ENCODE measurements at regions not wholly inside any gene's neighbourhood (a gene's known extent, or its start where the extent isn't known, plus 50 kb on each side); places are given as distances from the start of the nearest gene placed in this dataset.

DNA sequence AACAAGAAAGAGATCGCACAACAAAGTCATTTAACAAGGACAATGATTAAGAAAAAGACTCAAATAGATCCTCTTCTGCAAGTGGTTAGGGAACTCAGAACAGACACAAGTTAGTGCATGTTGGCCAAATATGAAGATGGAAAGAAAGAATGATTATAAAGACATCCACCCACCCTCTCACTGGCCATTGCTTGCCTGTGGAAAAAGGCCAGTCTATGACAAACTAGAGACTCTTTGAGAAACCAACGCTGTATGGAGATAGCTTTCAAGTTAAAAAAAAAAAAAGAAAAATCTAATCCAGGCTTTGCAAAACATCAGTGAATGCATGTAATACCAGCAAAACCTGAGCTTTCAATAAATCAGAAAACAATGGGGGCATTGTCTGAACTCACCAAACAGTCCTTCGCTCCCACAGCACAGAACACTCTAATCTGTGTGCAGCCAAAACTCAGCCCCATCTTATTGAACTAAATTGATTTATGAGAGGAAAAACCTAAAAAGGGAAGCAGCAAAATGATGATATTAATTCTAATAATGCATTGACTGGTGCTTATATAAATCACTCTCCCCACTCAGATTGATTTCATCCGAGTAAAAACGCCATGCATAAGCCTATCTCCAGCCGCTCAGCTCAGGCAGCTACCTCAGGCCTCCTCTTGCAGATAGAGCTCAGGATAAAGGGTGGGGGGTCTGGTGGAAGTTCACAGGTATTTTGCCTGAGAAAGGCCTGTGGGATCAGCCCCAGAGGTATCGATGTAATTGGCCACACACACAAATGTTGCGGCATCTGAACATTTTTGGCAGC lies 547.1 kb downstream of the CCDC171 start:
- no peak for DNase-seq

DNA sequence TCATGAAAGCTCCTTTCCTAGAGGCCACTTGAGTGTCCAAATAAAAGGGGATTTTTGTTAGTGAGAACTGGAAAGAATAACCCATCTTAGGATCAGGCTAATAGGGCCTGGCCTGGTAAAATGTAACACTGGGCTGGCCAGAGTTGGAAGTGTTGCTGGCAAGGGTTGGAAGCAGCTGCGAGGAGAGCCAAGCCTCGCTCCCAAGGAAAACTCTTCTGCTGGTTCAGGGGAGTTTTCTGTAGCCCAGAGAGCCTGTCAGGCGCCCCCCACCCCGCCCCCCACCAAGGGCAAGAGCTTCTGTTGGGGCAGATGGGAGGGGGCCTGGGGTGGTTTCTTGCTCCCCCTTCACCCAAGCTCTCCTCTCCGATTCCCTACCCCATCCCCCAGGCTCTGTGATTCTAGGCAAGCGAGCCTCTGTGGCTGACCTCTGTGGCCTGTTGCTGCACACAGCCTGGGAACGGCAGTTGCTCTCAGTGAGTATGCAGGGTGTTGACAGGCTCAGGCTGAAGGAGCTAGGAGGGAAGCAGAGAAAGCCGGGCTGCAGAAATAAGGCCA lies 547.8 kb downstream of the CCDC171 start:
- DNase-seq = no peak

DNA sequence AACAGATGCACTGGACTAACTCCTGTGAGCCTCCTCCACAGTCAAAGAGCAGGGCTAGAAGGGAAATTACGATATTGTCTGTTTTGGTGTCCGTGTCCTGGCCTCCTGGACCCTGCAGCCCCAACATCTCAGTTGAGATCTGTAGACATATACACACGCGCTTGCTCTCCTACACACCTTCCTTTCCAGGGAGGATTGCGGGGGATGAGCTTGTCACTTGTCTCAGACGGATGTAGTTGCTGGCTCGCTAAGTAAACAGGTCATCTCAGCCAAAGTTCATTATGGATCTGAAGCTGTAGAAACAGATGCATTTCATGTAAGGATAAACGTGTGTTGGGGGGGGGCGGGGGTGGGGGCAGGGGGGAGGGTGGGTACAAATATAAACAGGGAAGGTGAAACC lies 549.3 kb downstream of the CCDC171 start:
- DNase-seq = no peak

DNA sequence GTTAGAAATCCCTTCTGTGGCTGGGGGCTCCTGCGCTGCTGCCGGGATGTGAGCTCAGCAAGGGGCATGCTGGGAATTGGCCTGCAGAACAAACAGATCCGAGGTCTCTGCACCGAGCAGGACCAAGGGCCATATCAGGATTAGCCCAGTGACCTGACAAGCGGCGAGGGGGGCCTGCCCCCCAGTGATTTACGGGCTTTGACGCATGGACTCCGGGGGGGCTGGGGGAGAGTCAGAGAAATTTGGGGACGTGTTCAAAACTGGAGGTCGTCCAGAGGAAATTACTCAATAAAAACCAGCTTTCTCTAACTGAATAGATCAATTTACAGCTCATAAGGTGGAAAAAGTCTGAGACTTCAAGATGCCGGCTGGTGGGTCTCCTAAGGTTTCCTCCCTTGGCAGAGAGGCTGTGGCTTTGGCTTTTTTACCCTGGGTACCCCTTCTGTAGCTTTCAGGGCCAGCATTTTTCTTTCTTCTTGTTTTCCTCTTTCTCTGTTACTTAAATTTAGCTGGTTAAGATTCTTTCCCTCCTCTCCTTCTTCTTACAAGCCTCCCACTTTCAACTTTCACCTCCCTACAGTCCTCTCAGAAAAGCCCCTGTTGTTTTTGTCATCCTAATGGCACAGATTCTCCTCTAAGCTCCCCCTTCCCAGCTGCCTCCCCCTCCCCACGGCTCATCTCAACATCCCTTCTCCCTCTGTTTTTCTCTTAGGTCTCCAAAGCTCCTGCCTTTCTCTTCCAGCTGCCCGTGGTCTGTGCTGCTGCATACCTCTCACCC lies 551.0 kb downstream of the CCDC171 start:
- no peak for DNase-seq

DNA sequence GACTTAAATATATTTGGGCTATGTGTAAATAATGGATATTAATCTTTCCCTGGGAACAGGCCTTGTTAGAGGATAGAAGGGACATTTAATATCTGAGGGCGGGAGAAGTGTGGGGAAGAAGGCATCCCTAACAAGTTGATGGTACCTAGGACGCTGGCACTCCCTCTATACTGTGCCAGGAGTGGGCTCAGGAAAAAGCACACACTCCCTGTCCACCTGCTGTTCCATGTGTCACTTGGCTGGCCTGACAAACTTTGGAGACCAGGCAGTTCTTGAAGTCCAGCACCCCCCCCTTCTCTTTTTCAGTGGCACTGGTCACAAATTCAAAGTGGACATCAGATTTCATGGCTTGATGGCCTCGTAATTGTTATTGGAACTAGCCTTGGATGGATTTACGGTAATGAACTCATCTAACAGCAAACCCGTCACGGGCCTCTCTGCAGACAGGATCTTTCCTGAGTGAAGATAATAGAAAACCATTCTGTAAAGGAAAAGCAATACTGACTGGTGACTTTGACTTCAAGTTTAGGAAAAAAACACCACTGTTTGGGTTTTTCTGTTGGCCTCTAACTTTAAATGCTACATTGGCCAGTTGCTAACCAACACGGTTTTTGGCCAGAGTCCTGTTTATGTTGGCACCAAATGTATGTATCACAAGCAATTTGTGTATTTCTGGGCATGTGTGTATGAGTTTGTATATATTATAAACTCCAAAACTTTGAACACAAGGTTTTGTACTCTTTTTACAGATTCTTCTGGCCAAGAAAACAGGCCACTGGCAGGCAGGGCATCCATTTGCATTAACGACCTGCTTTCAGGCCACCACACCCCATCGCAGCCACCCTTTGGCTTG lies 552.6 kb downstream of the CCDC171 start:
- no peak for DNase-seq

DNA sequence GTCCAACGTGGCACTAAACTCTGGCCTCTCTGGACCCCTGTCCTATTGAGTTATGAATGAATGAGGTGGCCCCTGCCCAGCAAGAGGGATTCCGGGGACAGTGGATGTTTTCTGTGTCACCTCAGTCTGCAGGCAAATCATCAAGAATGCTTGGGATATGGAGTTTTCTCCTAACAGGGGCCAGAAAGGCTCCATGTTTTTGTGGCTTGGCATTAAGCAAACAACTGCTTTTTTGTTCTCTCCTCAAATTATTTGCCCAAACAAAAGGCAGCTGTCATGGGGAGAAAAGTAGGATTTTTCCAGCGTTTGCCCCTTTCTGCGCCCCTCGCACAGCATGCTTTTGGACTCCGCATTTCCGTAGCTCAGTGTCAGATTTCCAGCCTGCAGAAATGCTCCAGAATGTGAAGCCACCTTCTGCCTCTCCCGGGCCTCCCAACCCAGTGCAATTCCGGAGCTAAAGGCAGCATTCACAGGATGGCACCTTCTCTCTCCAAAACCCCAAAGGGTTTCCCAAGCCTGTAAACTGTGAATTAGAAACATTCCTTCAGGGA lies 553.3 kb downstream of the CCDC171 start:
- no peak for DNase-seq

DNA sequence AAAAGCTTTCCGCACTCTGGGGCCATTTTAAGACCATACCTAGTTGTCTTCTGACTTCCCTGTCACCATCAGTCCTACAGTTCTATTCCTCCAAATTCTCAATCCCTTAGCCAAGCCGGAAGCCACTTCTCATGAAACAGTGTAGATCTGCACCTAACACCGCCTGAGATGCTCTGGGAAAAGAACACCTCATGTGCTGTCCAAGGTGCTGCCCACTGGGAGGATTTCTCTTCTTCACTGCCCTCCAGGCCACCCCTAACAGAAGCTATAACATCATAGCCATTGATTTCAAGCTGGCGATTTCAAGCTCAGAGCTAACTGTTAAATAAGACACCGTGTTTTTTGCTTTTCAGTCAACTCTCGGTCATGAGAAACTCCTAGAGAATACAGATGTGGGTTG lies 559.3 kb downstream of the CCDC171 start:
- DNase-seq = no peak

DNA sequence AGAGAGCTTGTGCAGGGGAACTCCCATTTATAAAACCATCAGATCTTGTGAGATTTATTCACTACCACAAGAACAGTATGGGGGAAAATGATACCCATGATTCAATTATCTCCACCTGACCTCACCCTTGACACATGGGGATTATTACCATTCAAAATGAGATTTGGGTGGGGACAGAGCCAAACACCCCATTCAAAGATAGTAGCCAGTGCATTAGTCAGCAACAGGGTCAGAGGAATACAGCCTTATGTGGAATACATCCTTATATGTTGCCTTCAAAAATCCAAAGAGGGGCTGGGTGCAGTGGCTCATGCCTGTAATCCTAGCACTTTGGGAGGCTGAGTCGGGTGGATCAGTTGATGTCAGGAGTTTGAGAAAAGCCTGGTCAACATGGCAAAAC lies 563.2 kb downstream of the CCDC171 start:
- no peak for DNase-seq

DNA sequence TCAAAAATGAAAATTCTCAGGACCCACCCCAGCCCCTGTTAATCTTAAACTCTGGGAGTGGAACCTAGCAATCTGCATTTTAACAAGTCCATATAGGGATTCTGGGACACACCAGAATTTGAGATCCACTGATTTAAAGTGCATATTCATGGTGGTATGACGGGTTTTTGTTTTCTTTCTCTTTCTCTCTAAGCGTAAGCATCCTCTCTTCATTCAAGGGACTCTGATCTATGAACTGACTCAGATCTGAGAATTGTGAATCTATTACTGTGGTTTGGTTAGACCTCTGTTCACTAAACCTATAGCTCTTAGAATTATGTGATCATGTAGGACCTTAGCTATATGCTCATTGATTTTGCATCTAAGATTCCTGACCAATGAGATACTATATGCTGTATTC lies 565.2 kb downstream of the CCDC171 start:
- no peak for DNase-seq

DNA sequence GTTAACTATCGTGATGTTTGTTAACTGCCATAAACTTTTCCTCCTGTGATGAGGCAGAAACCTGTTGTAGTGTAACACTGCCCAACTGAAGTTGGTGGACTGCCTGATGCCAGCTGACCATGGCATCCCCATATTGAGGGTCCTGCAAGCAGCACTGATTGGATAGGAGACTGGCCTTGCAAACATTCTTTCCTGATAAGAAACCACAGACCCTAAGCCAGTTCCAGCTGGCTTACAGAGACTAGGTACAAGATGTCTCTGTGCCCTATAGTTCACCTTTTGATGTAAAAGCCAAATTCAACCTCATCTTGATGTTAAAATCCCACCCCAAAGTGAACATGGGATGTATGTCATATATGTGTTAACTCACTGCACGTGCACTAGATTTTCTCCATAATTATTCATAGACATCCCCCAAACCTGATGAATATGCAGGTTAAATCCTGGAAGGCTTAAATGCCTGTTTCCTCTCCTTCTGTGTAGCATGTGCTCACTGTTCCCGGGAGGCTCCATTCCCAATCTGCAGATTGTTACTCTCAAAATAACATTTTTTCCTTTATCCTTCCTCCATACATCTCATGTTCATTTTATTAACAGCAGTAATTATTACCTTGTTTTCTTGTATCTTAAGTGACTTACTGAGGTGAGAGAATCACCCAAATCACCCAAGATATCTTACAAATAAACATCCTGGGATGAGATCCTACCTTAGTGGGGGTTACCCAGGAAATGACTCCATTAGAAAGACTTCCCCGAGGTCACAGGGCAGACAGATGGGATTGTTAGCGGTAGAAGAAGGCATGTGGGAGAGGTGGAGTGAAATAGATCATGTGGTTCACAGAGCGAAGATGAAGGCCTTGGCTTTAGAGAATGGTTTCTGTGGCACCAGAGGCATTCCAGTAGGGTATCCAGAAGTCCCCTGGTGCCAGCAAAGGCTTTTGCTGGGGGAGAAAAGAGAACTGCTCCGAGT lies 566.7 kb downstream of the CCDC171 start:
- DNase-seq = no peak

DNA sequence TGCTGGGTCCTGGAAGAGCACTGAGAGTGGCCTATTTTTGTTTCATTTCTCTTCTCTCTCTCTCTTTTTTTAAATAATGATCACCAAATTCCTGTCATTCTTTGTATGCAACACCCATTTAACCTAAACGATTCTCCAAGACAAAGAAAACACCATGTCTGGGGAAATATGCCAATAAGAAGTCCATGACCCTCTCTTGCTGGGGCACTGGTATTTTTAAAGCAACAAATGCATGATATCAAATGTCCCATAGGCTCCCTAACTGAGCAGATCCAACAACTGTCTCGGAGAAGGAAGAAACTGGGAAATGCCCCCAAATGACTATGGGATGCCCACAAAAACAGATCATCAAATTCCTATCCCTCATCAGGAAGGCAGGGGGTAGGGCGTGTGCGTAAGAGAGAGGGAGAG lies 567.4 kb downstream of the CCDC171 start:
- no peak for DNase-seq

DNA sequence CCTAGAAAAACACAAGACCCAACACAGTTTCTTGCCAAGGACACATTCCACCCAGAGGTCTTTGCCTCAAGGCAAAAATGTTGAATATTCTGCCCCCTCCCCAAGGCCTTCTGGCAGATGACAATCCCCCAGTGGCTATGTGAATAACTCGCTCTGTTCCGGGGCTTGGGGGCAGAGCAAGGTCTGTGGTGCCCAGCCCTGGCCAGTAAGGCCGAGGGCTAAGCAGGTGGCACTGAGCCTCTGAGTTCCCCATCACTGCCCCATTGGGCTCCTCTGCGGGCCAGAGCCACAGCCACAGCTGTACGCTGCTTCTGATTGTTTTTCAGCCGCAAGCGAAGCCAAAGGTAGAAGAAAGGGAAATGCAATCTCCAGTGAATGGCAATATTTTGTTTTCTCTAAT lies 567.9 kb downstream of the CCDC171 start:
- DNase-seq = no peak

DNA sequence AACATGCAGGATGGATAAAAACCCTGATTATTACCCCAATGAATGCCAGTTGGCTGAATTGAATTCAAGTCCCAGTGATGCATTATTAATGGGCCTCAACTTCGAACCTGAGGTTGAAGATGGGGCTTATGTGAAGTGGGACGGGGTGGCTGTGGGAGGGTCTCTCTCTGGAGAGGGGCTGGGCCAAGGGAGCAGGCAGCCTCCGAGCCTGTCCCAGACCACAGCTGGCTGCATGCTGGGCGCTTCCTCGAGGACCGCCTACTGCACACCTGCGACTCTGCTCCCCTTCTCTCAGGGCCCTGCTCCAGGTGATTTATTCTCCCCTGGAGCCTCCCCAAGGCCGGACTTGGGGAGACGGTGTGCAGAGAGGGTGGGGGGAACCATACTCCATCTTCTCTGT lies 568.3 kb downstream of the CCDC171 start:
- no peak for DNase-seq

DNA sequence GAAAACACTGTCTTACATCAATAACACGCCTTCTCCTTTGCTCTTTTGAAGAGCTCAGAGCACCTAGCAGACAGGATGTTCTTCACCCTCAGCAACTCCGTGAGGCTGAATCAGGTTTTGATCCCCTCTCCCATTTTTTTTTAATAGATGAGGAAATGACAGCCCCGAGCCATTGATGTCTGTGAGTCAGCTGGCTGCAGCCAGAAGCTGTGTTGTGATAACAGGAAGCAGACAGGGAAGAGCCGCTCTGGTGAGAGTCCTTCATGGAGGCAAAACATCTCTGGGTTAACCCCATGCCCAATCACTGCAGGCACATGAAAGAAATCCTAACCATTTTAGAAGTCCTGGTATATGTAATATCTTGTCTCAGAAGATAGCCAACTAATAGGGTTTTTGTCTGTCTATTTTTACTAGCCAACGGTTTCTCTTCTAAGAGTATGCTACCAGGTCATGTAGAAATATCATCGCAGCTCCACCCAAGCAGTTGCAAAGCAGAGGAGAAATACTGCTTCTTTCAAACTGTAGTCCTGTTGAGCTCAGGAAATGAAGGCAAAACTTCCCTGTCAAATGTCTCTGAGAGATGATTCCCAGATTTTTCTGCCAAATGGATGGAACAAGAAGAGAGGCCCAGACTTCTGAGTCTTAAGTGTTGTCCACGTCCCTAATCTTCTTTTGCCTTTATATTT lies 568.9 kb downstream of the CCDC171 start:
- no peak for DNase-seq

DNA sequence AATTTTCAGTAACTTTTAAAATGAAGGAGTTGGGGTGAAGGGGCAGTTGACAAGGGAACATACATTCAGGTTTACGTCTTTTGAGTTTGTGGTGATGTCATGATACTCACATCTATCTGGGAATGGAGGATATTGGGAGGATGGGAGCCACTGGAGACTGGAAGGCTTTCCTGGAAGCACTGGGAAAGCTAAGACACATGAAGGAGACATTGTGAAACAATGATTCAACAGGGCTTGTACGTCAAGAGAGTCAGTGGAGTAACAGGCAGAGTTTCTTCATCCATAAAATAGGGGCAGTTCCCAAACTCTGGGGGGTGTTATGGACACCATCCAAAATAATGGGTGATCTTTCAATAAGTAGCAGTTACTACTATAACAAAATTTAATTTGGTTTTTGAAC lies 572.8 kb downstream of the CCDC171 start:
- no peak for DNase-seq

DNA sequence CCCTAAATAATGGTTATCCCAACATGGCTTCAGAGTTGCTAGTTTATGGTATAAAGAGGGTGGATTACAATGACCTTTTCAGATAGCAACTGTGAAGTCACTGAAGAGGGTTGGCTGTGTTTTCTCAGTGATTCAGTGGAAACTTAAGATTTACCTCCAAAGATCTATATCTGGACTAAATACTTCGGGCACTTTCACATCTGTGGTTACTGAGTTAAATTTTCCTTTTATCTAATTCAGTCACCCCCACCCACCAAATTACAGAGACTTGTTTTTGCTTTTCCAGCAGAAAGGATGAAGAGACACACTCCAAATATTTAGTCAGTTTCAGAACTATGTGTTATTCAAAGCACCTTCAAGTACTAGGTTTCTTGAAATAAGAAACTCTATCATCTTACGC lies 573.2 kb downstream of the CCDC171 start:
- DNase-seq = no peak

DNA sequence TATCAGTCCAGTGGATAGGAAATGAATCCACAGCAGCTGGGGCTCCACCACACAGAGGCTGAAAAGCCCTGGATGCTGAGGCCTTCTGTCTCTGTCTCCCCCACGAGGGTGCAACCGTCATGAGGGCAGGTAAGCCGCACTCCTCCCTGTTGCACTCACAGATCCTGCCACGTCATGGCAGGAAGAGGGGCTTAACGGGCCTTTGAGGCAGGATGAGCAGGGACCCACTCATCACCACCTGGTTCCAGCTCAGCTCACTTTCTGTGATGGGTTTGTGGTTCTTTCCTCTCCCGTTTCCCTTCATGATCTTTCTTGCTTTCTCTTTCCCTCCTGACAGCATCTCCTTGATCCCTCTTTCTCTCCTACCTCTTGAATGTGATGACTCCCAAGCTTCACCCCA lies 575.2 kb downstream of the CCDC171 start:
- no peak for DNase-seq

DNA sequence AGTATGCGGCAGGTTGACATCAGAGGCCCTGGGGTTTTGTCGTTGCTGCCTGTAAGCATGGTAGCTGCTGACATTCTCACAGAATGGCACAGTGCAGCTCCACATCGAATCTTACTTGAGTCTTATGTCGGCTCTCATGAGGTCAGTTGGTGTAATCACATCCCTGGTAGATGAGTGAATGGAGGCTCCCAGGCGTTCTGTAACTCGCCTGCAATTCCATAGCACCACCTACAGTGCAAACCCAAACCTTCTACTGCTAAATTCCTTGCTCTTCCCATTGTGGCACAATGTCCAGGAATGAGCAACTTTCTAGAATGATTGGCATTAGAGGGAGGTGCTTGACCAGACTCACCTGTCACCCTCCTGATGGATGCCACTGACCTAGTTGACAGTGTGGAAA lies 578.4 kb downstream of the CCDC171 start:
- DNase-seq = no peak

DNA sequence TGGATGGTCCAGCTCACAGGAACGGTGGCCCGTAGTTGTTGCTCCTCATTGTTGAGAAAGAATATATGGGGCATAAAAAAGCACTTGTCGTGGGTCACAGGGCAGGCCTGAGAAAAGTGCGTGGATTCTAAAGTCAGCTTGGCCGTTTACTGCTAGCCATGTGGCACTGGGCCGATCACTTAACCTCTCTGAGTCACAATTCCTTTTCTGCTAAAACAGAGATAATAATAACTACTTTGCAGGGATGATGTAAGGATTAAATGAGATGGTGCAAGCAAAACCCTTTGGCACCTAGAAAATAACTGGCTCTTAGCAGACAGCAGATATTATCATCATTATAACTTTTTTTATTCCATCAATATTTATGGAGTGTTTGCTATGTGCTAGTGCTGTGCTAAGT lies 579.7 kb downstream of the CCDC171 start:
- DNase-seq = no peak

DNA sequence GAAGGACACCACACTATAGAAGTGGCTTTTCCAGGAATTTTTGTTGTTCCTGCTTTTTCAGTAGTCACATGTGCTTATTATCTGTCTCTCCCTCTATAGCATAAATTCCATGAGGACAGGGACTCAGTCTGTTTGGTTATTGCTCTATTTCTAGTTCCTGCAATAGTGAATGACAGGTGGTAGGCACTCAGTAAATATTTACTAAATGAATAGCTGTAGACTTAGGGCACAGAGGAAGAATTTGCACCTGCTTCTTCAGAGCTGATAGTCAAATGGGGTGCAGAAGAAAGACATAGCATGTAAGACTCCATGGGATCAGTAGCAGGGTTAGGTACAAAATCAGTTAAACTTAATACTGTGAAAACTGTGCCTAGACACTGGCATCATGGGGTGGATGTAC lies 580.2 kb downstream of the CCDC171 start:
- DNase-seq = no peak

Measured in NCI-H2081 (cell line).